ENCODE measurements at regions not wholly inside any gene's neighbourhood (a gene's known extent, or its start where the extent isn't known, plus 50 kb on each side); places are given as distances from the start of the nearest gene placed in this dataset.

DNA sequence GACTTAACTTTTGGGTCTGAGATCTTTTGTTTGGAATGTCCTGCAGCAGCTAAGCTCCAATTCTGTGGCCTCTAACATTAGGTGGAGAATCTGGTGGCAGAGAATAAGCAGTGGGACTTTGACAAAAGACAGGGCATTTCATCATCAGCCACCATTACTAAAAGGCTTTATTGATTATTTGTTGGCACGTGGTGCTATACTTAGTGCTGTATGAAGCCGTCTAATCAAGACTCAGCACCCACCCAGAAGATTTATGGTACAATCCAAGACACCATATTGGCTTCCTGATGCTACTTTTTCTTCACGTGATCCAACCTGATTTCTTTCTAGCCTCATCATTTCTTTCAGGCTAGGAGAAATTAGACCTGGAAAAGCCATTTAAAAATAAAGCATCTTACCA, 80.7 kb upstream of the GRAMD1B start:
- TF ChIP-seq SCMH1 (CRISPR knock-in tag; IDR thresholded peaks at IDR 0.05; ENCODE audit: borderline replicate concordance), result no peak
- no peak for TF ChIP-seq ZNF282 (IDR thresholded peaks at IDR 0.05; ENCODE audit: partially characterized antibody)
- TF ChIP-seq, protein P1, sequence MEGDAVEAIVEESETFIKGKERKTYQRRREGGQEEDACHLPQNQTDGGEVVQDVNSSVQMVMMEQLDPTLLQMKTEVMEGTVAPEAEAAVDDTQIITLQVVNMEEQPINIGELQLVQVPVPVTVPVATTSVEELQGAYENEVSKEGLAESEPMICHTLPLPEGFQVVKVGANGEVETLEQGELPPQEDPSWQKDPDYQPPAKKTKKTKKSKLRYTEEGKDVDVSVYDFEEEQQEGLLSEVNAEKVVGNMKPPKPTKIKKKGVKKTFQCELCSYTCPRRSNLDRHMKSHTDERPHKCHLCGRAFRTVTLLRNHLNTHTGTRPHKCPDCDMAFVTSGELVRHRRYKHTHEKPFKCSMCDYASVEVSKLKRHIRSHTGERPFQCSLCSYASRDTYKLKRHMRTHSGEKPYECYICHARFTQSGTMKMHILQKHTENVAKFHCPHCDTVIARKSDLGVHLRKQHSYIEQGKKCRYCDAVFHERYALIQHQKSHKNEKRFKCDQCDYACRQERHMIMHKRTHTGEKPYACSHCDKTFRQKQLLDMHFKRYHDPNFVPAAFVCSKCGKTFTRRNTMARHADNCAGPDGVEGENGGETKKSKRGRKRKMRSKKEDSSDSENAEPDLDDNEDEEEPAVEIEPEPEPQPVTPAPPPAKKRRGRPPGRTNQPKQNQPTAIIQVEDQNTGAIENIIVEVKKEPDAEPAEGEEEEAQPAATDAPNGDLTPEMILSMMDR (CRISPR knock-in tag; IDR thresholded peaks at IDR 0.05), result no peak
- TF ChIP-seq MED8 (CRISPR knock-in tag; IDR thresholded peaks at IDR 0.05; ENCODE audit: insufficient replicate concordance), result no peak
- no peak for TF ChIP-seq ZNF274 (CRISPR knock-in tag; IDR thresholded peaks at IDR 0.05)
- no peak for TF ChIP-seq POLR2G (IDR thresholded peaks at IDR 0.05; ENCODE audit: low read depth, low read length)
- TF ChIP-seq, protein P2, sequence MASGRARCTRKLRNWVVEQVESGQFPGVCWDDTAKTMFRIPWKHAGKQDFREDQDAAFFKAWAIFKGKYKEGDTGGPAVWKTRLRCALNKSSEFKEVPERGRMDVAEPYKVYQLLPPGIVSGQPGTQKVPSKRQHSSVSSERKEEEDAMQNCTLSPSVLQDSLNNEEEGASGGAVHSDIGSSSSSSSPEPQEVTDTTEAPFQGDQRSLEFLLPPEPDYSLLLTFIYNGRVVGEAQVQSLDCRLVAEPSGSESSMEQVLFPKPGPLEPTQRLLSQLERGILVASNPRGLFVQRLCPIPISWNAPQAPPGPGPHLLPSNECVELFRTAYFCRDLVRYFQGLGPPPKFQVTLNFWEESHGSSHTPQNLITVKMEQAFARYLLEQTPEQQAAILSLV (CRISPR knock-in tag; IDR thresholded peaks at IDR 0.05; ENCODE audit: borderline replicate concordance), result no peak

All from HepG2 (cell line).